ENCODE measurements at regions not wholly inside any gene's neighbourhood (a gene's known extent, or its start where the extent isn't known, plus 50 kb on each side); places are given as distances from the start of the nearest gene placed in this dataset.

DNA sequence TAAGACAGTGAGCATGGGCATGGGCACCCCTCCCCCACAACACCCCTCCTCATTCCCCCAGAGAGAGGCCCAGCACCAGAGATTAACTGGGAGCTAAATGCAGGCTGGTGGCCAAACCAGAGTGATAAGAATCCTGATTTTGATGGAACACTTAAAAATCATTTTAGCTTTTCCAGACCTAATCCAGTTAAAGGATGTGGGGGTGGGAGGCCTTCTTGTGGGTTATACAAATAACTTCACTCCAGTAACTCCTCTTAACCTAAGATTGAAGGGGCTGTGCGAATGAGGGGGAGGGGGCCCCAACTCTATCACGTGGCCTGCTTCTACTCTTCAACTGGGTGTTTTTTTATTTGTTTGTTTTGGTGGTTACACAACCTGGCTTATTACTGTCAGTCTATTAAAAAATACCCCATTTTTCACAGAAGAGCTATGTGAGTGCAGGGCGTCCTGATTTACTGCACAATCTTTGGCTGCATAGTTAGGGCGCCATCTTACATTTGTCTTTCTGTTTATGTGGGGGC, 398.1 kb upstream of the LYPLAL1 start:
- TF ChIP-seq CHD4 (IDR thresholded peaks at IDR 0.05; ENCODE audit: borderline replicate concordance) (no peak), NR3C1 (IDR thresholded peaks at IDR 0.05) (no peak), POLR2A (IDR thresholded peaks at IDR 0.05; ENCODE audit: low read length) (no peak)
- TF ChIP-seq, protein P1, sequence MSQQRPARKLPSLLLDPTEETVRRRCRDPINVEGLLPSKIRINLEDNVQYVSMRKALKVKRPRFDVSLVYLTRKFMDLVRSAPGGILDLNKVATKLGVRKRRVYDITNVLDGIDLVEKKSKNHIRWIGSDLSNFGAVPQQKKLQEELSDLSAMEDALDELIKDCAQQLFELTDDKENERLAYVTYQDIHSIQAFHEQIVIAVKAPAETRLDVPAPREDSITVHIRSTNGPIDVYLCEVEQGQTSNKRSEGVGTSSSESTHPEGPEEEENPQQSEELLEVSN (IDR thresholded peaks at IDR 0.05; ENCODE audit: borderline replicate concordance, low read depth), result no peak
- TF ChIP-seq, protein P2, sequence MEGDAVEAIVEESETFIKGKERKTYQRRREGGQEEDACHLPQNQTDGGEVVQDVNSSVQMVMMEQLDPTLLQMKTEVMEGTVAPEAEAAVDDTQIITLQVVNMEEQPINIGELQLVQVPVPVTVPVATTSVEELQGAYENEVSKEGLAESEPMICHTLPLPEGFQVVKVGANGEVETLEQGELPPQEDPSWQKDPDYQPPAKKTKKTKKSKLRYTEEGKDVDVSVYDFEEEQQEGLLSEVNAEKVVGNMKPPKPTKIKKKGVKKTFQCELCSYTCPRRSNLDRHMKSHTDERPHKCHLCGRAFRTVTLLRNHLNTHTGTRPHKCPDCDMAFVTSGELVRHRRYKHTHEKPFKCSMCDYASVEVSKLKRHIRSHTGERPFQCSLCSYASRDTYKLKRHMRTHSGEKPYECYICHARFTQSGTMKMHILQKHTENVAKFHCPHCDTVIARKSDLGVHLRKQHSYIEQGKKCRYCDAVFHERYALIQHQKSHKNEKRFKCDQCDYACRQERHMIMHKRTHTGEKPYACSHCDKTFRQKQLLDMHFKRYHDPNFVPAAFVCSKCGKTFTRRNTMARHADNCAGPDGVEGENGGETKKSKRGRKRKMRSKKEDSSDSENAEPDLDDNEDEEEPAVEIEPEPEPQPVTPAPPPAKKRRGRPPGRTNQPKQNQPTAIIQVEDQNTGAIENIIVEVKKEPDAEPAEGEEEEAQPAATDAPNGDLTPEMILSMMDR (IDR thresholded peaks at IDR 0.05), result no peak
